Activated CD4-positive, alpha-beta T cell treated with anti-CD3 and anti-CD28 coated beads, Interleukin-10, Interleukin-2, amounts not matched to agents 100 ng/mL and 50 ng/mL, durations not matched to agents 16 hours and 8 hours (primary cell): ENCODE measurements at regions not wholly inside any gene's neighbourhood (a gene's known extent, or its start where the extent isn't known, plus 50 kb on each side); places are given as distances from the start of the nearest gene placed in this dataset.

Experiments used
- DNase-seq: peaks from one replicate; pipeline ENCODE4 v3.0.0-alpha.2; 2020

GRCh38 chr13:99859178-99860177 is 112.1 kb downstream of the ZIC5 start:
- peak; percentile 65 for DNase-seq

DNA sequence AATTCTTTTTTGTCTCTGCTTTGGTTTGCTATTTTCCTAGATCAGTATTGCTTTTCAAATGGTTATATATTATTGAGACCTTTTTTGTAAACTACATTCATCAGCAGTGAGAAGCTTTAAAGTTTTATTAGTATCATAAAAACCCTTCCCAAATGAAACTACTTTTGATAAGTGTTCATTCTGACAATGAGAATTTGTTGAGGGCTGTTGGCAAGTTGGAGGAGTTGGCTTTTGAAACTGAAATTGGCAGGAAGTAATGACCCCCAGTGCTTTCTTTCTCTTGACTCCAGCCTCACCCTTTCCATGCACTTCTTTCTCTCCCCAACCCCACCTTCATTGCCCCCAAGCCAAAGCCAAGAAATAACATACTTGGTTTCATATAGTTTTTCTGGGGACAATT is 113.8 kb downstream of the ZIC5 start:
- DNase-seq = no peak

- DNase-seq = no peak
These were observed 115.8 kb downstream of the ZIC5 start for GRCh38 chr13:99855526-99856420.

- DNase-seq = no peak
These were observed 117.2 kb downstream of the ZIC5 start for GRCh38 chr13:99854366-99854765.

DNA sequence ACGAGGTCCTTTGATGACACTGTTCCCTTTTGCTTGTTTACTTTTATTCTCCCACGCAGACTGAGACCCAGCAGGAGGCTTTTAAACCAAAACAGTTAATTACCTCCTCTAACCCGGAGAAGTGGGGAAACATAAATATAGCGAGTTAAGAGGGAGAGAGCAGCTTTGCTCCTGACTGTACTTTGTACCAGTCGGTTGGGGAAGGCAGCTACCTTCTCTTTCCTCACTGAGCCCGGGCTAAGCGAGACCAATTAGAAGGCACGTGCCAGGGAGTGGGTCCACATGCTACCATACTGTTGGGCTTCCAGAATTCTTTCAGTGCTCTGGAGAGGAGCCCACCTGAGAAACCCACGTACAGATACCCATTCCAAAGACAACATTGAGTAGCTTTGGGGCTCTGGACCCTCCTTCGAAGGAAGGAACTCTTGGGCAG is 124.2 kb downstream of the ZIC5 start:
- DNase-seq = no peak

DNA sequence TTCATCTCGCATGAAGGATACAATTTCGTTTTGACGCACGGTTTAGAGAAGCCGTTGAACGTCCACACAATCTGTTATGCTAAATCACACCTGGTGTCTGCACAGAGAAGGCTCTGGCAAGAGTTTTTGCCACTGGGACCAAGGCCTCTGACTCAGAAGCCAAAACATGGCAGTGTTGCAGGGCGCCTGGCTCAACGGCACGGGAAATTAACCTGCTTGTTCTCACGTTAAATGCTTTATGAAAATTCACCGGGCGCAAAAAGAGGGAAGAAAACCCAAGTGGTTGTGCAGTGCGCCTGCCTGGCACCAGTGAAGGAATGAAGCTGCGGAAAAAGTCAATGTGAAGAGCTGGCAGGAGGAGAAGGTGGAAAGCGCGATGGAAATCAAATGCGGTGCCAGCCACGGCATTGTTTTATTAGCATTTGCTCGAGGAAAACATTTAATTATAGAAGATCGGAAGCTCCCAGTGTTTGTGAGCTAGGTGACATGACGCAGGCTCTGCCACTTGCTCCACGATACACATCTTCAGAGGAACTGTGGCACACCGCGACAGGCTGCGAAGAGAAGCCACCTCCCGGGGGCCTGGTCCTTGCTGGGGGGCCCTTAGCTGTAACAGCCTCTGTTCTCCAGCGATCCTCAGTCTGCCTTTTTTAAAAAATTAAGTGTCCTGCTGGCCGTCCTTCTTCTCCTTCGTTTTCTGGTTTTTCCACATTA is 126.2 kb downstream of the ZIC5 start:
- DNase-seq = no peak

DNA sequence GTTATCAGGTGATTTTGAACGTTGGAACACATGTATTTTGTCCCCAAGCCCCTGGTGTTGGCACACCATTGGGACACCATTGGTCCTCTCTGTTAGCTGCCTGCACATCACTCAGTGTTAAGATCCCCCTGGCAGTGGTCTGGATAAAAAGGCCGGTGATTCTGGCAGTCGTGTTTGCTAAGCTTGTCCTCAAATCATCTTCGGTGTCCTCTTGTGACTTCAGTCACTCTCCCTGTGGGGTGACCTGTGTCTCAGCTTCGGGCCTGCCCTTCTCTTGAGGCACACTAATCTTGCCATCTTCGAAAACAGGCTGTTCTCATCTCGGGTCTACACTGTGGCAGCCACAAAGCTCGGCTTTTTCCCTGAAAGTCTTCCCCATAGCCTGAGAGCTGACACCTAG is 127.1 kb downstream of the ZIC5 start:
- no peak for DNase-seq

- no peak for DNase-seq
These were observed 127.7 kb downstream of the ZIC5 start for GRCh38 chr13:99843872-99844271.

DNA sequence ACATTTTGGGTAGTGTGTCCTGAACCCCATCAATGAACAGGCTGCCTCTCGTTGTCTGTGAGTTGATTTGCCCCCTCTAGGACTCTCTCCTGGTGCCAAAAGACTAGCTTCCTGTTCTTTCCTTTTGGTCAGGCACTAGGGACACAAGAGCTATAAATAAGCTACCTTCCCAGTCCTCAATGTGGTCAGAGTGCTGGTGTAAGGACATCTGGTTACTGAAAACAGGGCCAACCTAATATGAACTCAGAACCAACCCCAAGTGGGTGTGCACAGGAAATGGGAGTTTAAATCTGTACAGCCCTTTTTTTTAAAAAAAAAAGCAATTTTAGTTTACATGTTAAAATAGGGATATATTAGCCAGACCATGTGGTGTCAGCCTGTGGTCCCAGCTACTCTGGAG is 129.2 kb downstream of the ZIC5 start:
- no peak for DNase-seq

GRCh38 chr13:99836291-99836690 is 135.3 kb downstream of the ZIC5 start:
- DNase-seq = no peak

DNA sequence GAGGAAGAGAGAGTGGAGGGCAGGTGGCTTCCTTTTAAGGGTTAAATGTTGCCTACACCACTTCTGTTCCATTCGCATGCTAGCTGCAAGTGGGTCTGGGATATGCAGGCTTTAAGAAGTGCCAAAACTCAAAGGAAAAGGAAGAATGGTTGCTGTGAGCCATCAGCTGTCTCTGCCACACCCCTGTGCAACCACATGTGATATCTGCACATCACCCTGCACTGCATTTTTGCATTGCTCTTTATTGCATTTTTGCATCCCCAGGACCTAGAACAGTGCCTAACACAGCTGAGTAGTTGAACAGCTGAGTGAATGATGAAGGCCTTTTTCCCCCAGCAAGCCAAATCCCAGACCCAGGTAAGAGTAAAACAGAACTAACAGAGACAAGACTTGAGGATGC is 136.1 kb downstream of the ZIC5 start:
- DNase-seq = no peak

DNA sequence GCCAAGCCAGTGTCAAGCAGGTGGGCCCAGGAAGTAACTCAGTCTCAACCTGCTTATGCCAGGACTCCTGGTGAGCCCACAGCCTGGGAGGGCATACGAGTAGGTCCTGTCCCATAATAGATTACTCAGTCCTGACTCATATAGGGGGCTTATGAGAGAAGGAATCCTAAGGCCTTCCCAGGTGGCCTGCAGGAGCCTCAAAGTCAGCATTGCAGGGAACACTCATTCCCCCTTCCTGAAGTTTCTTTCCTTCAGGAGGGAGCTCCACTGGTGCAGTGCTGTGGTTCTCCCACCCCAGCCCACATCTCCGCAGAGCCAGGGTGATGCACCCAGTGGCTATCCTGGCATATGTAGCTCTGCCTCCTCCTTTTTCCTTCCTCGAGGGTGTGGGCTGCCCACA is 137.3 kb downstream of the ZIC5 start:
- DNase-seq = no peak

GRCh38 chr13:99832347-99832746 is 139.2 kb downstream of the ZIC5 start:
- no peak for DNase-seq

- DNase-seq = no peak
These were observed 140.6 kb downstream of the ZIC5 start for GRCh38 chr13:99830931-99831330.

GRCh38 chr13:99829593-99830239 is 141.9 kb downstream of the ZIC5 start:
- DNase-seq = no peak

DNA sequence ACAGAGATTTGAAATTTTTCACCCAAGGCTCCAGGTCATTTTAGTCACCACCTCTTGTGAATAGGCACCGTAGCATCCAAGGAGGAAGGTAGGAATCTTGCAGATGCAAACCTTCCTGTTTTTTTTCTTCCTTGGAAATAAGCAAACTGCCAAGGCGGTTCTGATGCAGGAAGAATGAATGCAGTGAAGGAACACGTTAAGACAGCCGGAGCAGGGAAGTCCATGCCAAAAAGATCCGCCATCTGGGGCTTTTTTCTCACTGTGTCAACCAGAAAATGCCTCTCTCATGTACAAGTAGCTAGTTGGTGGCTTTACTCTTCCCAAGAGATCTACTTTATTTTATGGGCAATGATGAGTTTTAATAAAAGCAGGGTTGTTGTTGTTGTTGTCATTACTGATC is 142.4 kb downstream of the ZIC5 start:
- no peak for DNase-seq

DNA sequence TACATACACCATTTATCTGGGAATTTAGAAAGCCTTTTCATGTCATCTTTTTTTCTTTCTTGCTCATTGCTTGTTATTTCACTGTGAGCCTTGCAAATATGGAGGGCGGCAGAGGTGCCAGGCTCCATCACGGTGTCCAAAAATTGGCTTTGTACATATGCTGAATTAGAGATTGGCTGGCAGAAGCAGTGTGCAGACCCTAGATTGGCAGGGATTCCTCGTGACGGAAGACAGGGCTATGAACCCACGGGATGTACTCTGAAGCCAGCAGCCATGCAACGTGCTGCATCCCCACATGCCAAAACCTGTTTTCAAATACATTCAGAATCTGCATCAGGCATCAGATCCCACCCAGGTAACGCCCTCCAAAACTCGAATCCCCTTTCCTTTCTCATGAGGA is 142.8 kb downstream of the ZIC5 start:
- DNase-seq = no peak

GRCh38 chr13:99828123-99828522 is 143.4 kb downstream of the ZIC5 start:
- no peak for DNase-seq

DNA sequence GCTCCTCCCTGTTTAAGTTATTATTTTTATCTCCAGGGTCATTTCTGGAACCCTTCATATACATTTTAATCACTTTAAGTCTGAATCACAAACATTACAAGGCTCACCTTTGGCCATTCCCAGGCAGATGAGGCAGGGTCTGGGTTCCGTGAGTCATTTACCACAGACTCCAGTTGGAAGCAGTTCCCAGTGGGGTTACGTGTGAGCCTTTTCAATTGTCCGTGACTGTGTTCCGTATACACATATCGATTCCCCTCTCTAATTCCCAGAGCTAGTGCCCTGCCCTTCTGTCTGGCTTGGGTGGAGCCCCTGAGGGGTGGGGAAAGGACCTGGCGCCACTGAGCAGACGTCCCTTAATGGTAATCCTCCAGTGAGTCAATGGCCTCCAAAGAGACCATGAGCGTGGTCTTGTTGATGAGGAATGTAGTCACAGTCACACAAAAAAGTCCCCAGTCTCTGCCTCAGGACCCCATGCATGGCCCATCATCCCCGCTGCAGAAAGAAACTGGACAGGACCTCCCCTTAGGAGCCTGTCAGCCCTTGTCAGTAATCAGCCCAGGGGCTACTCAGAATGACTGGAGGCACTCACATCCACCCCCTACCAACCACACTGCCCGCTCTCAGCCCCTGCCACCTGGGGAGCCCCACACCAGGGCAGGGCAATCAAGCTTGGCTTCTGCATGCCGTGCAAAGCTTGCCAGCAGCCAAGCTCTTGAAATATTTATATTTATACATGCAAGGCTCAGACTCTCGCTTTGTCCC is 144.4 kb downstream of the ZIC5 start:
- DNase-seq = no peak

DNA sequence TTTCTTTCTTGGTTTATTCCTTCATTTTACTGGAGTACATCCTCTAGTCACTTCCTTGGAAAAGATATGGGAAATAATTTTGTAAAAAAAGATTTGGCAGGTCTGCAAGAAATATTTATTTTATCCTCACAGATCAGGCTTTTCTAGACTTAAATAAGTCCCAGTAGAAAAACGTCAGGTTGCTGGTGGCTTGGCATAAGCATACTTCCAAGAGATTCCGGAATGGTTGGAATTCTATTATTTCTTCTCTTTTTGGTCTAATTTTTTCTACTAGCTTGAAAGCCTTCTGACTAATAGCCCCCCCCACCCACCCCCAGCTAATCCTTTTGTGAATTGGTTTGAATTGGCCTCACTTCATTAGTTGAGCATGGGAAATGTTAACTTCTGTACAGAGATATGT is 147.6 kb downstream of the ZIC5 start:
- DNase-seq = no peak

- DNase-seq = no peak
These were observed 148.7 kb downstream of the ZIC5 start for GRCh38 chr13:99822820-99823219.

GRCh38 chr13:99821741-99822140 is 149.8 kb downstream of the ZIC5 start:
- DNase-seq = no peak
